Mammary epithelial cell (primary cell): ENCODE measurements at regions not wholly inside any gene's neighbourhood (a gene's known extent, or its start where the extent isn't known, plus 50 kb on each side); places are given as distances from the start of the nearest gene placed in this dataset.

Source experiments
- CTCF ChIP-seq, 2 donors: IDR thresholded peaks in 1 of 2; conservative IDR thresholded peaks in 1 of 2; 2 replicates each; pipeline ENCODE4 v1.5.1; 2011 to 2012; ENCODE audit warnings: inconsistent platforms in 2 of 2, low read length in 2 of 2, mild to moderate bottlenecking in 2 of 2, control low read depth in 1 of 2, low read depth in 1 of 2; ENCODE audit not compliant: insufficient read depth in 1 of 2; ENCODE audit errors: extremely low read depth in 1 of 2
- EZH2 ChIP-seq: IDR thresholded peaks from 2 replicates; pipeline ENCODE4 v1.6.1; 2012; ENCODE audit warnings: low read length, inconsistent platforms, borderline replicate concordance

- TF ChIP-seq CTCF (conservative IDR thresholded peaks at IDR 0.05 in 1 of 2, IDR thresholded peaks at IDR 0.05 in 1 of 2; ENCODE audit: extremely low read depth in 1 of 2, insufficient read depth in 1 of 2, low read depth in 1 of 2, low read length in 2 of 2) (no peak), EZH2 (no peak)
Measured at GRCh38 chr16:5442054-5442453, 344.5 kb upstream of the EEF2KMT start.
